ENCODE measurements at regions not wholly inside any gene's neighbourhood (a gene's known extent, or its start where the extent isn't known, plus 50 kb on each side); places are given as distances from the start of the nearest gene placed in this dataset.

DNA sequence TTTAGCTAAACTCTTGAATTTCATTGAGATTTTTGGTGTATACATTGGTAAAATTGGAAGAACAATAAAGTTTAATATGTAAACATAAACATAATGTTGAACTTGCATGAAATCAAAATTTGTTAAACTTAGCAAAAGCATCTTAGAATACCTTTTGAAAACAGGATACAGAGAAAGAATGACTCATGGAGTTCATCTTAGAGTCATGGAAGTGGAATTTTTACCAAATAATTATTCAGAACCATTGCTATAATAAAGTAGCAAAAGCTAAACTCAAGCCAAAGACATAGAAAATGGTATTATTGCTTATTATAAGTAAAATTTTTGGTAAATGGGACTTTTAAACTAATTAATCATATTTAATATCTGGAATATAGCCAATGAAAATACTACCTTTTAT, 841.6 kb upstream of the SLC39A10 start:
- H4K20me1 ChIP-seq (replicated peaks in 1 of 2; ENCODE audit: control insufficient read depth in 1 of 2, insufficient read depth in 2 of 2, low read length in 2 of 2): no peaks in the 10 kb centered on the region
- no peak for FAIRE-seq

More for the DNA sequence above, 841.6 kb upstream of the SLC39A10 start:
- ChIA-PET POLR2A (ENCODE audit: partially characterized antibody) (no interaction called here), CTCF (ENCODE audit: partially characterized antibody) (no interaction called here)
- H4K8ac ChIP-seq (ENCODE audit: extremely low read depth, insufficient read depth, low read length): no peak overlapping the region
- no peaks in the 10 kb centered on the region for H3K36me3 ChIP-seq (ENCODE audit: control insufficient read depth in 2 of 4, insufficient read depth in 4 of 4, low read length in 3 of 4)
- no peak overlapping the region for H4K5ac ChIP-seq (ENCODE audit: insufficient read length, low read depth, low read length)
- no peak overlapping the region for H3K4ac ChIP-seq (replicated peaks; ENCODE audit: insufficient read length, low read depth, low read length)
- no peak overlapping the region for H3K23ac ChIP-seq (ENCODE audit: insufficient read length)
- no peak overlapping the region for H3K18ac ChIP-seq (ENCODE audit: extremely low read depth, low read length)
- H2BK12ac ChIP-seq (ENCODE audit: low read depth, low read length): no peak overlapping the region
- no peaks in the 10 kb centered on the region for H3K79me1 ChIP-seq (ENCODE audit: low read depth, low read length)
- no peak overlapping the region for H2BK120ac ChIP-seq (replicated peaks; ENCODE audit: low read depth, low read length)
- H3K4me1 ChIP-seq (replicated peaks in 1 of 4; ENCODE audit: control insufficient read depth in 3 of 4, insufficient read depth in 4 of 4, low read length in 3 of 4): no peaks in the 10 kb centered on the region
- H3K23me2 ChIP-seq (ENCODE audit: low read depth, low read length): no peaks in the 10 kb centered on the region
- H4K91ac ChIP-seq (replicated peaks; ENCODE audit: insufficient read length, low read length): no peak overlapping the region
- no peak overlapping the region for H2AFZ ChIP-seq (ENCODE audit: low read length)
- H2BK20ac ChIP-seq (ENCODE audit: low read length): no peak overlapping the region
- H3K4me3 ChIP-seq (ENCODE audit: extremely low read depth in 1 of 4, insufficient read depth in 2 of 4, low read depth in 3 of 4, low read length in 4 of 4): no peak overlapping the region
- H3K56ac ChIP-seq (replicated peaks; ENCODE audit: insufficient read length, low read depth, low read length): no peak overlapping the region
- no peak overlapping the region for H3K14ac ChIP-seq (ENCODE audit: insufficient read length)
- H3K9ac ChIP-seq (replicated peaks in 1 of 4; ENCODE audit: extremely low read depth in 1 of 4, low read depth in 3 of 4, low read length in 3 of 4): no peak overlapping the region
- no peak for TF ChIP-seq PHF8 (conservative IDR thresholded peaks at IDR 0.05; ENCODE audit: low read depth, low read length)
- no peak for TF ChIP-seq RNF2 (IDR thresholded peaks at IDR 0.05; ENCODE audit: borderline replicate concordance, low read depth, low read length, missing control alignments, poor library complexity, severe bottlenecking)
- no peak for TF ChIP-seq SUZ12 (IDR thresholded peaks at IDR 0.05; ENCODE audit: low read length)
- no peak for TF ChIP-seq CREB1 (IDR thresholded peaks at IDR 0.05)
- TF ChIP-seq RBBP5 (IDR thresholded peaks at IDR 0.05; ENCODE audit: borderline replicate concordance, low read depth, low read length): no peak
- TF ChIP-seq SP2 (IDR thresholded peaks at IDR 0.05; ENCODE audit: low read length): no peak
- no peak for TF ChIP-seq NRF1 (IDR thresholded peaks at IDR 0.05; ENCODE audit: low read depth, low read length)
- TF ChIP-seq RXRA (IDR thresholded peaks at IDR 0.05; ENCODE audit: insufficient read depth, low read depth, low read length): no peak
- TF ChIP-seq RAD21 (IDR thresholded peaks at IDR 0.05 in 1 of 2, conservative IDR thresholded peaks at IDR 0.05 in 1 of 2; ENCODE audit: low read depth in 2 of 2, low read length in 2 of 2): no peak
- no peak for TF ChIP-seq TEAD4 (IDR thresholded peaks at IDR 0.05; ENCODE audit: low read depth, low read length)
- TF ChIP-seq POLR2A (IDR thresholded peaks at IDR 0.05; ENCODE audit: control extremely low read depth in 1 of 2, low read depth in 2 of 2, low read length in 2 of 2): no peak
- no peak for TF ChIP-seq EZH2 (IDR thresholded peaks at IDR 0.05; ENCODE audit: low read depth, low read length, severe bottlenecking)
- no peak for TF ChIP-seq SRF (IDR thresholded peaks at IDR 0.05; ENCODE audit: low read depth, low read length)
- no peak for TF ChIP-seq CEBPB (IDR thresholded peaks at IDR 0.05; ENCODE audit: low read depth, low read length)
- no peak overlapping the region for H2BK5ac ChIP-seq (ENCODE audit: low read depth, low read length)
- no peak for DNase-seq (ENCODE audit: low read depth in 1 of 2, low spot score in 2 of 2)
- peaks cover 0 to 1% (median 0%) of the 10 kb centered on the region in 4 experiments; a peak in 1 of 7 replicates for H3K27me3 ChIP-seq (replicated peaks in 1 of 4; ENCODE audit: control insufficient read depth in 3 of 4, extremely low read depth in 1 of 4, insufficient read depth in 3 of 4, low read length in 3 of 4)
- no peak overlapping the region for H3K27ac ChIP-seq (ENCODE audit: low read depth, low read length)
- H2AK5ac ChIP-seq (ENCODE audit: low read depth, low read length): no peak overlapping the region
- H3K4me2 ChIP-seq (ENCODE audit: insufficient read depth in 1 of 2, low read depth in 2 of 2, low read length in 2 of 2): no peak overlapping the region
- no peaks in the 10 kb centered on the region for H3K79me2 ChIP-seq (ENCODE audit: control insufficient read depth in 1 of 2, insufficient read depth in 2 of 2, low read length in 2 of 2)
- no peaks in the 10 kb centered on the region for H3K9me3 ChIP-seq (ENCODE audit: insufficient read depth in 2 of 2, low read depth in 1 of 2, low read length in 1 of 2)
- H2BK15ac ChIP-seq (ENCODE audit: low read length): no peak overlapping the region
